Muscle layer of colon (tissue), 2 donors: ENCODE measurements at regions not wholly inside any gene's neighbourhood (a gene's known extent, or its start where the extent isn't known, plus 50 kb on each side); places are given as distances from the start of the nearest gene placed in this dataset.

Experiments used
- H3K27ac ChIP-seq: one replicate; pipeline ENCODE4 v1.7.0; 2013; ENCODE audit warnings: low read depth, mild to moderate bottlenecking, low read length, moderate library complexity
- H3K27me3 ChIP-seq, 2 donors: one replicate each; pipeline ENCODE4 v1.7.0; 2013; ENCODE audit warnings: low read length in 2 of 2, mild to moderate bottlenecking in 2 of 2; ENCODE audit not compliant: insufficient read depth in 2 of 2, control insufficient read depth in 1 of 2
- H3K36me3 ChIP-seq: one replicate; pipeline ENCODE4 v1.7.0; 2013; ENCODE audit warnings: mild to moderate bottlenecking, low read length; ENCODE audit not compliant: insufficient read depth
- H3K4me1 ChIP-seq: one replicate; pipeline ENCODE4 v1.7.0; 2013; ENCODE audit warnings: mild to moderate bottlenecking, low read length; ENCODE audit not compliant: insufficient read depth
- H3K4me3 ChIP-seq, 2 donors: one replicate each; pipeline ENCODE4 v1.7.0; 2013; ENCODE audit warnings: low read length in 2 of 2, low read depth in 1 of 2, mild to moderate bottlenecking in 1 of 2, moderate library complexity in 1 of 2
- H3K9ac ChIP-seq: one replicate; pipeline ENCODE4 v1.7.0; 2013; ENCODE audit warnings: low read length
- H3K9me3 ChIP-seq: one replicate; pipeline ENCODE4 v1.7.0; 2013; ENCODE audit warnings: mild to moderate bottlenecking, low read length
- donor health status: abdominal sarcoma.
- donor health status: Adenocarcinoma of cecum.

DNA sequence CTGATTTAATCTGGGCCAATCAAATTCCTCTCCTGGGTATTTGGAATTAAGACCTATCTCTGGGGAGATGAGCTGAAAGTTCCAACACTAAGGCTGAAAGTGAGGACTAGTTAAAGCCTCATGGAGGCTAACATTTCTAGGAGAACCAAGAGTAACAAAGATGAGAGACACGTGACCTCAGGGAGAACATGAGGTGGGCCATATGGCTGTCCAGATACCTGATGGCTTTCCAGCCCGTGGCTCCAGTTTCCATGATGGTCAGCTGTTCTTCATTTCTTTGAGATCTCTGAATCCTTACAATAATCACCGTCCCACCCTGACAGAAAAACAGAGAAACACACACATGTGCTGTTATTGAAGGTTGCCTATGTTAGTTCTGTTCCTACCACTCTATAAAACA lies 66.1 kb downstream of the LEPR start:
- H3K9me3 ChIP-seq = no peaks in the 10 kb centered on the region
- H3K4me1 ChIP-seq = no peaks in the 10 kb centered on the region
- H3K36me3 ChIP-seq = no peaks in the 10 kb centered on the region

GRCh38 chr1:65489481-65489880 lies 69.0 kb downstream of the LEPR start:
- H3K27me3 ChIP-seq = no peaks in the 10 kb centered on the region
- H3K4me3 ChIP-seq = no peak overlapping the region
- H3K9me3 ChIP-seq = no peaks in the 10 kb centered on the region
- no peaks in the 10 kb centered on the region for H3K36me3 ChIP-seq
- H3K9ac ChIP-seq = no peak overlapping the region
- peaks cover 9% of the 10 kb centered on the region for H3K4me1 ChIP-seq
- H3K27ac ChIP-seq = no peak overlapping the region

More for the DNA sequence above, 66.1 kb downstream of the LEPR start:
- Histone ChIP-seq H3K27me3 (no peaks in the 10 kb centered on the region), H3K9ac (no peak overlapping the region), H3K4me3 (no peak overlapping the region), H3K27ac (no peak overlapping the region)

DNA sequence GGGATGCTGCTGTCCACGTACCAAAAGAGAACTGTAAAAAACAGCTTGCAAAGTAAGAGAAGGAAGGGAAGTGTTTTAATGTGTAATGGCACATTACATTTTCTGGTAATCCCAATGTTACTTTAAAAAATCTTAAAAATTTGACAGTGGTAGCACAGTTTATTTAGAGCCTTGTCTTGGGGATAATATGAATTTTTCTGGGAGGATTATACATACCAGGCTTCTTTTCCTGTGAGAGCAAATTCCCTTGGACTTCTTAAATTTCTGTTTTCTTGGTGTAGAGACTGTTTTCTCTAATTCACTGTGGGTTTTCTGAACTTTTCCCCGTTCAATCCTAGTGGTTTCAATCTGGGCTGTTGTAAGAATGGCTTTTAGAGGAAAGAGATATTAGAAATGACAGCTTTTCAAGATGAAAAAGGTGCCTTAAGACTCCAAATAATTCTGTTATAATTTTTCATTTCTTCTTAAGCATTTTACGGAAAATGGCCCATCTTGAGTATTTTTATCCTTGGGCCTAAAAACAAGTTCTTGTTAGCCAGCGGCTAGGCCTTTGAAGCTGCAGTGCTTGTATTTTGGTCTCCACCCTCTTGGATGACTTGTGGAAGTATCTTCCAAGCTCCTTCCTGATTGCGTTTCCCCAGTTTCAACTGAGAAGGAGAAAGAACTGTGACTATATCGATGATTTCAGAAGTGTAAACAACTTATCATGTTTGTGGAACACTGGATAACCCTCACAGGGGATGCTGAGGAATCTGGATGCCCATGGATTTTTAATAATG lies 70.0 kb downstream of the LEPR start:
- no peak overlapping the region for H3K9ac ChIP-seq
- no peaks in the 10 kb centered on the region for H3K27me3 ChIP-seq
- H3K36me3 ChIP-seq = no peaks in the 10 kb centered on the region
- no peak overlapping the region for H3K27ac ChIP-seq
- peaks cover 10% of the 10 kb centered on the region for H3K4me1 ChIP-seq
- H3K9me3 ChIP-seq = no peaks in the 10 kb centered on the region
- H3K4me3 ChIP-seq = no peak overlapping the region

- Histone ChIP-seq H3K4me1 (peaks cover 10% of the 10 kb centered on the region), H3K9ac (no peak overlapping the region), H3K27me3 (no peaks in the 10 kb centered on the region), H3K27ac (no peak overlapping the region), H3K4me3 (no peak overlapping the region), H3K9me3 (no peaks in the 10 kb centered on the region), H3K36me3 (no peaks in the 10 kb centered on the region)
Observed at GRCh38 chr1:65491472-65491871, 71.0 kb downstream of the LEPR start.

- H3K4me1 ChIP-seq = peaks cover 10% of the 10 kb centered on the region
- H3K27me3 ChIP-seq = no peaks in the 10 kb centered on the region
- H3K4me3 ChIP-seq = no peak overlapping the region
- no peaks in the 10 kb centered on the region for H3K9me3 ChIP-seq
- H3K9ac ChIP-seq = no peak overlapping the region
- H3K36me3 ChIP-seq = no peaks in the 10 kb centered on the region
- no peak overlapping the region for H3K27ac ChIP-seq
Observed at GRCh38 chr1:65493802-65494201, 73.3 kb downstream of the LEPR start.

DNA sequence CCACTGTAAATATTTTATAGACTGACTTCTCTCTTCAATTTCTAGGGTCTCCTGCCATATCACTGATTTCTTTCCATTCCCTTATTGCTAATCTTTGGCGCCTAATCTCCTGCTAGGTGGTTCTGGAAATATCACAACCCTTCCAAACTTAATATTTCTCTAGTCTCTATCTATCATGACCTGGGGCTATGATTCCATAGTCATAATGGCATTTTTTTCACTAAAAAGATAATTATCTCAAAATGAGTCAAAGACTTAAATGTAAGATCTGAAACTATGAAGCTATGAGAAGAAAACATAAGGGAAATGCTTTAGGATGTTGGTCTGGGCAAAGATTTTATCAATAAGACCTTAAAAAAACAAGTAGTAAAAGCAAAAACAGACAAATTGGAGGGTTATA lies 74.2 kb downstream of the LEPR start:
- Histone ChIP-seq H3K27me3 (no peaks in the 10 kb centered on the region), H3K4me1 (peaks cover 10% of the 10 kb centered on the region), H3K4me3 (no peak overlapping the region), H3K9me3 (no peaks in the 10 kb centered on the region), H3K27ac (no peak overlapping the region), H3K36me3 (no peaks in the 10 kb centered on the region), H3K9ac (no peak overlapping the region)

DNA sequence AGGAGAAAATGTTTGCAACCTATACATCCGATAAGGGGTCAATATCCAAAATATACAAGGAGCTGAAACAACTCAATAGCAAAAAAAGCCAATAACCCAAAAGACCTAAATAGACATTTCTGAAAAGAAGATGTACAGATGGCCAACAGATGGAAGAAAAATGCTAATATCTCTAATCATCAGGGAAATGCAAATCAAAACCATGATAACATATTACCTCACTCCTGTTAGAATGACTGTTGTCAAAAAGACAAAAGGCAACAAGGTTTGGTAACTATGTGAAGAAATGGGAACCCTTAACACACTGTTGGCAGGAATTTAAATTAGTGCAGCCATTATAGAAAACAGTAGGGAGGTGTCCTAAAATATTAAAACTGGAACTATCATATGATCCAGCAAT lies 74.7 kb downstream of the LEPR start:
- Histone ChIP-seq H3K9ac (no peak overlapping the region), H3K36me3 (no peaks in the 10 kb centered on the region), H3K4me1 (peaks cover 10% of the 10 kb centered on the region), H3K27ac (no peak overlapping the region), H3K9me3 (no peaks in the 10 kb centered on the region), H3K4me3 (no peak overlapping the region), H3K27me3 (no peaks in the 10 kb centered on the region)

GRCh38 chr1:65497256-65497830 lies 76.9 kb downstream of the LEPR start:
- Histone ChIP-seq H3K9me3 (no peaks in the 10 kb centered on the region), H3K27ac (no peak overlapping the region), H3K36me3 (no peaks in the 10 kb centered on the region), H3K4me3 (no peak overlapping the region), H3K4me1 (peaks cover 10% of the 10 kb centered on the region), H3K27me3 (no peaks in the 10 kb centered on the region), H3K9ac (no peak overlapping the region)

- no peak overlapping the region for H3K27ac ChIP-seq
- H3K9ac ChIP-seq = no peak overlapping the region
- no peaks in the 10 kb centered on the region for H3K36me3 ChIP-seq
- H3K4me3 ChIP-seq = no peak overlapping the region
- no peaks in the 10 kb centered on the region for H3K9me3 ChIP-seq
- no peaks in the 10 kb centered on the region for H3K27me3 ChIP-seq
- no peaks in the 10 kb centered on the region for H3K4me1 ChIP-seq
Observed at GRCh38 chr1:65503427-65503826, 83.0 kb downstream of the LEPR start.

DNA sequence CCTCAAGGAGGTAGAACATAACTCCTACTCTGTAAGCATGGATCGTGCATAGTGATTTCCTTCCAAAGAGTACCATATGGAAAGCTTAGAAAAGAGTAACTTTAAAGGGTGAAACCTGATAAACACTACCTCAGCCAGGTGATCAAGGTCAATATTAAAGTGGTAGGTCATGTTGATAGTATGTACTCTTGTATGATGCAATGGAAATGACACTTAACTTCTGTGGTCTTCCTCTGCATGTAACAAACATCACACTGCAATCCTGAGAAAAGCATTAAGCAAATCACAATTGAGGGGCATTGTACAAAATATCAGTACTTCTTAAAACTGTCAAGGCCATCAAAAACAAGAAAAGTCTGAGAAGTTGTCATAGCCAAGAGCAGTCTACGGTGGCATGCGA lies 83.8 kb downstream of the LEPR start:
- H3K4me1 ChIP-seq = no peaks in the 10 kb centered on the region
- H3K9me3 ChIP-seq = no peaks in the 10 kb centered on the region
- no peaks in the 10 kb centered on the region for H3K27me3 ChIP-seq
- no peaks in the 10 kb centered on the region for H3K36me3 ChIP-seq
- no peak overlapping the region for H3K4me3 ChIP-seq
- no peak overlapping the region for H3K27ac ChIP-seq
- H3K9ac ChIP-seq = no peak overlapping the region

- Histone ChIP-seq H3K9ac (no peak overlapping the region), H3K4me3 (no peak overlapping the region), H3K4me1 (no peaks in the 10 kb centered on the region), H3K27me3 (no peaks in the 10 kb centered on the region), H3K27ac (no peak overlapping the region), H3K9me3 (no peaks in the 10 kb centered on the region), H3K36me3 (no peaks in the 10 kb centered on the region)
Observed at GRCh38 chr1:65505547-65506300, 85.3 kb downstream of the LEPR start.
